ENCODE measurements at regions not wholly inside any gene's neighbourhood (a gene's known extent, or its start where the extent isn't known, plus 50 kb on each side); places are given as distances from the start of the nearest gene placed in this dataset.
"Not testable (repeated sequence)": the region's sequence is repeated elsewhere in the genome, so short reads cannot be mapped to it uniquely, and the experiment has no call there.

GRCh38 chr2:236415684-236416444, 151.7 kb upstream of the ASB18 start:
- DNase-seq (ENCODE audit: low read depth), result no peak

- no peak for DNase-seq (ENCODE audit: low read depth)
Measured at GRCh38 chr2:236417150-236417549, 152.5 kb upstream of the ACKR3 start.

- DNase-seq (ENCODE audit: low read depth), result no peak
Measured at GRCh38 chr2:236430584-236430983, 139.0 kb upstream of the ACKR3 start.

GRCh38 chr2:236434593-236434992, 135.0 kb upstream of the ACKR3 start:
- no peak for DNase-seq (ENCODE audit: low read depth)

DNA sequence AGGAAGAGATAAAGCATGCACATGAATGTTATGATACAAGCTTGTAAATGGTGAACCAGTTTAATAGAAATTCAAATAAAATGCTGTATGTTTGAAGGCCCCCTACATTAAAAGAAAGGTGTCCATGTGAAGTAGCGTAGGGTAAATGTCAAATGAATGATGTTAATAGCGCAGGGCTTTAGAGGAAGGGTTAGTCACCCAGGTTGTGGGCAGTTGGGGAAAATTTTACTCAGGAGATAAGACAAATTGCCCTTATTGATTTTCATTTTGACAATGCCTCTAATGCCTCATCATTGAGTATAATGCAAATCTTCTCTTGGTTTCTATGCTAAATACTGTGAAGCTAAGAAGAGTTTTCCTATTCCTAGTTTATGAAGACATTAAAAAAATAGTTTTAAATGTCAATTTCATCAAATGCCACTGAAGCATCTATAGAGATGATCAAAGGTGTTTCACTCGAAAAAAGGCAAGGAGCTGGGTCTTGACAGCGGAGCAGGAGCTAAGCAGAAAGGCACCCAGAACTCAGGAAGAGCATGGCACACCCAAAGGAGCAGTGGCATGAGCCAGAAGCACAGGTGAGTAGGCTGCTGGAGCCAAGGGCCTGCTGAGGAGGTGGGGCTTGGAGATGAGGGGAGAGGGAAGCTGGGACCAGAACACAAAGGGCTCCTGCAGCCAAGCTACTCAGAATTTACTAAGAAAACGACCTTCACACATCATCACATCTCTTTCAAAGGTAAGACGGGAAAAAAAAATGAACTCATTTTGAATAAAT, 129.3 kb upstream of the ACKR3 start:
- DNase-seq (ENCODE audit: low read depth), result no peak

GRCh38 chr2:236444187-236444586, 125.4 kb upstream of the ACKR3 start:
- DNase-seq (ENCODE audit: low read depth), result no peak

GRCh38 chr2:236445678-236446077, 123.9 kb upstream of the ACKR3 start:
- no peak for DNase-seq (ENCODE audit: low read depth)

- DNase-seq (ENCODE audit: low read depth), result no peak
Measured at GRCh38 chr2:236446521-236446920, 123.1 kb upstream of the ACKR3 start.

- DNase-seq (ENCODE audit: low read depth), result no peak
Measured at GRCh38 chr2:236449167-236449761, 120.4 kb upstream of the ACKR3 start.

GRCh38 chr2:236452238-236452637, 117.4 kb upstream of the ACKR3 start:
- DNase-seq (ENCODE audit: low read depth), result no peak

DNA sequence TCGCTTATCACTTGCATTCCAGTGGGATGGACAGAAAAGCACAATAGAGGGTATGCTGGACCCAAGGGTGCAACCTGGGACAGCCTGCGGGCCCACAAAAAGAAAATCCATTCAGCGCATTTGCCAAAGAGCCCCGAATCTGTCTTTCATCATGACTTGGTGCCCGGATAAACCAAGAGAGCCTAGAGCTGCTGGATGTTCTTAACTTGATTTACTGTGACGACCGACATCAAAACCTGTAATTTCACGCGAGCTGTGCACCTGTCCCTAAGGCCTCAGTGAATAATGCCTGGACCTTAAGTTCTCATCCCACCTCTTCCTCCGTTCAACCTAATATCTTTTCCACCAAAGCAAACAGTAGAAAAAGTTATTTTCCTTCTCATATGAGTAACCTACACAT, 115.5 kb upstream of the ACKR3 start:
- DNase-seq (ENCODE audit: low read depth), result no peak

DNA sequence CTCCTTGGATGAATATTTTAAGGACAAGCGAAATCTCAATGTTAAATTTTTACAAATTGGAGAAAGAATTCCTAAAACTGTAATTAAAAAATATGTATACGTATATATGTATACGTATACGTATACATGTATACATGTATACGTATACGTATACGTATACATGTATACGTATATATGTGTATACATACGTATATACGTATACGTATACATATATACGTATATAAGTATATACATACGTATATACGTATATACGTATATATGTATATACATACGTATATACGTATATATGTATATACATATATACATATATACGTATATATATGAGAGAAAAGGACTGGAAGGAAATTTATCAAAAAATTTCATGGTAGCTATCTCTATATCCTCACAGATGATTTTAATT, 110.2 kb upstream of the ACKR3 start:
- DNase-seq (ENCODE audit: low read depth), result no peak

DNA sequence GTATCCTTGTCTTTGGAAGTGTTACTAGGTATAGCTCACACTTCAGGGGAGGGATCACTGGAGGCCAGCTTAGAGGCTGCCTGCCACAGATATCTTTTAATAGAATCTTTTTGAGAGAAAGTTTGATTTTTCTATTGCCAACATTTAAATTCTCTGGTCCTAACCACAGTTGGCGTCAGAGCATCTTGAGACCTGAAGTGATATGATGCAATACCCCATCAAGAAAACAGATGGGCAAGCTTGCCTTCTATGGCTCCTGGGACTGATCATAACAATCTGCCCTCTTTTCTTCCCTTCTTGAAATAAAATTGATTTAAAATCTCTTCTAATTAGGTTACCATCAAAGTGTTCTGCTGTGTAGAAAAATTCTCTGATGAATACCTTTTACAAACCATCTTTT, 105.5 kb upstream of the ACKR3 start:
- DNase-seq (ENCODE audit: low read depth), result no peak

DNA sequence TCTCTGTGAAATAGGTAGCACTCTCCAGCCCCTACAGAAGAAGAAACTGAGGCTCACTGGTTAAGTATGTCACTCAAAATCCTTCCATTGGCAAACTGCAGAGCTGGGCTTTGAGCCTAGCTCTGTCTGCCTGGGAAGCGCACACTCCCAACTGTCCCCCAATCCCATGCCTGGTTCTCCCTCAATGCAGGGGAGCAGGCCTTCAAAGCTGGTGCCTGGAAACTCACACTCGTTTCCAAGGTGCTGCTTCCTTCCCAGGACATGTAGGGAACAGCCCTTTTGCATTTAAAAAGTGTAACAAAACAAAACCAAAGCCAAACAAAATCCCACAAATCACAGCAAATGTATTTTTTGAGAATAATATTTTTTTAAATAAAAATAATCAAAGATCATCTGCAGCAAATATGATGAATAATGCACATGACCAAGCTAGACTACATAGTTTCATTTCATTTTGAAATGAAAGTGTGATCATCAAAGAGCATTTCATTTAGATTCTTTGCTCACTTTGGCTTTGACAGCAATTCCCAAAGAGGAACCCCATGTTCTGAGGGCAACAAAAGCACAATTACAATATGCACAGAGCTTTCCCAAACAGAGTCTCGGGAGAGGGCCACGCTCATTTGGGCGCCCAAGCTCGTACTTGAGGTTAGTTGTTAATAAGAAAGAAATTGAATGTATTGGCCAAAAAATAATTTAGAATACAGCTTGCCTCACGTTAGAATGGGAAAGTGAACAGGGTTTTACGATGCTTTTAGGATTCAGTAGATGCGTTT, 96.7 kb upstream of the ACKR3 start:
- DNase-seq (ENCODE audit: low read depth), result no peak

DNA sequence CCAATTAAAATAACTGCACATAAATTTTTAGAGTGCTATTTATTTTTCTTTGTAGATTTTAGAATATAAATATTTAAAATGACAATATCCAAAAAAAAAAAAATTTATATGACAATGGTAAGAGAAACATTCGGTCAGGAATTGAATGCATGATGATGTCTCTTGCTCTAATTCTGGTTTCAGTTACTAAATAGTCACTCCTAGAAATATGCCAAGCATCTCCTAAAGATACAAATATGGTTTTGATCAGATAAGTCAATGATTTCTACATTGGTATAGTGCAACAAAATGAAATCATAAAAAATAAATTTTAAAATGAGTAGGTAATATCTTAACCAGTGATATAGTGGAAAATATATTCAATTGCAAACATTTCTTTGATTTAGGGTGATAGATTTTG, 95.9 kb upstream of the ACKR3 start:
- no peak for DNase-seq (ENCODE audit: low read depth)

DNA sequence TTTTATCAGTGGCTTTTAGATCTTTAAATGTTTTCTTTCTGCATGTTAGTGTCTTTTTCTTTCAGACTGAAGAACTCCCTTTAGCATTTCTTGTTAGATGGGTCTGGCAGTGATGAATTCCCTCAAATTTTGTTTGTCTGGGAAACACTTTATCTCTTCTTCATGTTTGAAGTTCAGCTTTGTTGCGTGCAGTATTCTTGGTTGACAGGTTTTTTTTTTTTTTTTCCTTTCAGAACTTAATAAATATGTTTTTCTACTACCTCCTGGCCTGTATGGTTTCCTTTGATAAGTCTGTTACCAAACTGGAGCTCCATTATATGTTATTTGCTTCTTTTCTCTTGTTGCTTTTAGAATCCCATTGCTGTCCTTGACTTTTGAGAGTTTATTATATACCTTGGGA, 89.8 kb upstream of the ACKR3 start:
- DNase-seq (ENCODE audit: low read depth), result no peak

DNA sequence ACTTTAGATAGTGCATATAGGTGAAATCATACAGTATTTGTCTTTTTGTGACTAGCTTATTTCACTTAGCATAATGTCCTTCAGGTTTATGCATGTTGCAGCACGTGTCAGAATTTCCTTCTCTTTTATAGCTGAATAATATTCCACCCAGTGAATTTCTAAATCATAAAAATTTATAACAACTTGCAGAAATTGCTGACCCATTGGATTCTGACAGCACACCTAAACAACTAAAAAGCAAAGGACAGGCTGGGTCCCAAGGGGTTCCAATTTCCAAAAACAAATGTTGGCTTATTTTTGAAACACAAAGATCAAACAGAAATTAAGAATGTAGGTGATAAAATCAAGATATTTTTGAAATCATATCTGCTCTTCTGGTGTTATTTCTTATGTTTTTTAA, 86.5 kb upstream of the ACKR3 start:
- DNase-seq (ENCODE audit: low read depth), result no peak

DNA sequence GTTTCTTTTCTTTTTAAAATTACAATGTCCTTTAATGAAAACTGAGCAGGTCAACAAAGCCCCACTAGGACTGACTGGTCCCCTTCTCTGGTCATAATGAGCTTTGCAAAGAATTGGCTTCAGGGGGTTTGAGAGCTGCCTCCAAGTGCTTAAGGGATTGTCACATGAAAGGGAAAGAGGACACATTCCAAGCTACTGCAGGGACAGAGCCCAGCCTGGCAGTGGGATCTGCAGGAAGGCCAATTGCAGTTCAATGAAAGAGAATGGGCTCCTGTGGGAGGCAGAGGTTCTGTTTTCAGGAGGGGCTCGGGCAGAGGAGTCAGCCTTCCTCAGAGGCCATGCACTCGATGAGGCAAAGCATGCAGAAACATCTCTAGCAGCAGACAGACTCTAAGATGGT, 84.1 kb upstream of the ACKR3 start:
- DNase-seq (ENCODE audit: low read depth), result no peak

DNA sequence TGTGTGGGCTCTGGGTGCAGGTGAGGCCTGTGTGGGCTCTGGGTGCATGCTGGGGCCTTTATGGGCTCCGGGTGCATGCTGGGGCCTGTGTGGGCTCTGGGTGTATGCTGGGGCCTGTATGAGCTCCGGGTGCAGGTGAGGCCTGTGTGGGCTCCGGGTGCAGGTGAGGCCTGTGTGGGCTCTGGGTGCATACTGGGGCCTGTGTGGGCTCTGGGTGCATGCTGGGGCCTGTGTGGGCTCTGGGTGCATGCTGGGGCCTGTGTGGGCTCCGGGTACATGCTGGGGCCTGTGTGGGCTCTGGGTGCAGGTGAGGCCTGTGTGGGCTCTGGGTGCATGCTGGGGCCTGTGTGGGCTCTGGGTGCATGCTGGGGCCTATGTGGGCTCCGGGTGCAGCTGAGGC, 80.5 kb upstream of the ACKR3 start:
- not testable (repeated sequence) for DNase-seq (ENCODE audit: low read depth)

DNA sequence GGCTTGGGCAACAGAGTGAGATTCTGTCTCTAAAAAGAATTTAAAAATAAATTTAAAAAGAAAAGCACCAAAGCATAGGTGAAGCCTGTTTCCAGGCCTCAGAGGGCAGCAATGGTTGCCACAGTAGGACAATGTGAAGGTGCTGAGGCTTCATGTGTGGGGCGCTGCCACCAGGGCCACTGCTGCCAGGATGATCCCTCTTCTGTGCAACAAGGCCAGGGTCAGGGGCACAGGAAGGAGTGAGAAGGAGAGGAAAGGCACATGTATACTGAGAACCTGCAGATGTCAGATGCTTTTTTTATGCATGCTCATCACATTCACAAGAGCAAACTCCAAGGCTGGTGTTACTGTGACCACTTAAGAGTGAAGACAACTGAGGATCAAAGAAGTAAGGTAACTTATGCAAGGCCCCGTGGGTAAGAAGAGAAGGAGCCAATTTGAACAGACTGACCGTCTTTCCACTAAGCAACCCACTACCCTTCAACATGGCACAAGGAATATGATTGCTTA, 79.7 kb upstream of the ACKR3 start:
- no peak for DNase-seq (ENCODE audit: low read depth)

GRCh38 chr2:236496340-236496739, 73.3 kb upstream of the ACKR3 start:
- DNase-seq (ENCODE audit: low read depth), result no peak

DNA sequence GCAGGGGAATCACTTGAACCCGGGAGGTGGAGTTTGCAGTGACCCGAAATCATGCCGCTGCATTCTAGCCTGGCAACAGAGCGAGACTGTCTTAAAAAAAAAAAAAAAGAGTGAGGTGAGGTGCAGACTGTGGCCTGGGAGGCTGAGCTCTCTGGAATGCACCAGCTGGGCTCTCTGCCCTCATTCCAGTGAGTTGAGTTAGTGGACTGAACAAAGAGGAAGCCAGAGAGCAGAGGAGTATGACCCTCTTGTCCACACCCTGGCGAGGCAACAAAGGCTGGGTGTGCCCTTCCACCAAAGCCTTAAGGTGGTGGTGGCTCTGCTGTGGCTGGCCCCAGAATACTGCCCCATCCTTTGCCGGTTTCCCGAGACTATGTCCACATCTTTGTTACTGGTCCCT, 71.3 kb upstream of the ACKR3 start:
- peak; percentile 19 for DNase-seq (ENCODE audit: low read depth)
